GM18520 (cell line): ENCODE measurements at regions not wholly inside any gene's neighbourhood (a gene's known extent, or its start where the extent isn't known, plus 50 kb on each side); places are given as distances from the start of the nearest gene placed in this dataset.

Source experiments
- ATAC-seq: cut with Tn5 transposase; IDR thresholded peaks from one replicate; pipeline ENCODE4 v1.9.1; 2021; ENCODE audit not compliant: unreplicated experiment

DNA sequence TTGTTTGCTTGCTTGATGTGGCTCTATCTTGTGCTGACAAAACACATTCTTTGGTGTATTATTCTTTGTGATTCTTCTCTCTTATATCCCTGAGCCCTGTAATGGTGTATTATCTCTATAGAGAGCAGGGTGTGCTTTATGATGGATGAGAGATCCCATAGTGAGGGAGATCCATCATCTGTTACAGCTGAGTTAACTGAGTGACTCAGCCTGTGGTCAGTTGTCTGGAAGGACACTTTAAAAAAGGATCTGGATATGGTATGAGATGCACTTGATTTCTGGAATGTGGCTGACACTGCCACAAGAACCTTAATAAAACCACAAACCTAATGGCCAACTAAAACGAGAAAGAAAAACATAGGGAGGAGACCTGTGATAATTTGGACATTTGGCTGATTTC is 461.4 kb upstream of the SYT1 start:
- ATAC-seq: no peak

DNA sequence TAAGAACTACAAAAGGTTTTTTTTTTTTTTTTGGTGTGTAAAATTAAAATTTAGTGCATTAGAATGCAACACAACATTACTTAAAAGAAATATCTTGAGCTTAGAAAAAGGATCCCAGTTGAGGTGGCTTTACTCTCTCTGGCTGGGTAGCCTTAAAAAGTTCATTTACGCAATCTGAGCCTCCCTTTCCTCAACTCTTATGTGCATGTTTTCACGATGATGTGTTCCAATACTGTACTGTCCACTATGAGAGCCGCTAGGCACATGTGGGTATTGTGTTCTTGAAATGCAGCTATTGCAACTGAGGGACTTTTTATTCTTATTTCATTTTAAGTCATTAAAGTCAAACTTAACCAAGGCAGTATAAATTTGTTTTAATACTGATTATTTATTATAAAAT is 460.9 kb upstream of the SYT1 start:
- no peak for ATAC-seq

DNA sequence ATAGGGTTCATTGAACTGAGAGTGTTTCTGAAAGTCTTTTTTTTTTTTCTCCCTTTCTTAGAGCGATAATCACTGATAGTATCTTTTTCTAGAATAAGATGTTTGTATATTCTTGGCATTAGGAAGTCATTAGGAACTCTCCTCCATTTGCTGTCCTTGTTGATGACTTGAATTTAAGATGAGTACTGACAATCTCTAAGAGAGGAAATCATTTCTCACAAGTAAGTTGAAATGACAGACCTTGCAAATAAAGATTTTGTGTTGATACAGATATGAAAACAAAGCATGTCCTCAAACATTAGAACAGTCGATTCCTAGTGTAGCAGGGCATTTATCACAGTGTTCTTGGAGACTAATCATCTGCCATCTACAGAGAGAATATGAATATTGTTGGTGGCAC is 458.4 kb upstream of the SYT1 start:
- no peak for ATAC-seq

DNA sequence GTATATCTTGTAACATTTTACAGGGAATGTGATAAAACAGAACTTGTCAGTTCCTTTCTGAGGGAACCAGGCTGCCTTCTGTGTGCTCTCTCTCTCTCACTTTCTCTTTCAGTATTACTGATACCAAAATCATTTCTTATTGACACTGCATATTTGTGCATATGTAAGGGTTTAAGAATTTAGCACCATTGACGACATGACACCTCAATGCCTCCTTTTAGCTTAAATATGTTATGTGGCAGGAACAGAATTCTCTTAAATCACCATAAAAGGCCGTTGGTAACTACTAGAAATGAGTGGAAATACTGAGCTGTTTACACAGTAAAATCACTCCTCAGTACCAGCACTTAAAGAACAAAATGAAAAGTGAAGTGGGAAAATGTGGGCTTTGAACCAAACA is 457.7 kb upstream of the SYT1 start:
- peak; percentile 87 for ATAC-seq

DNA sequence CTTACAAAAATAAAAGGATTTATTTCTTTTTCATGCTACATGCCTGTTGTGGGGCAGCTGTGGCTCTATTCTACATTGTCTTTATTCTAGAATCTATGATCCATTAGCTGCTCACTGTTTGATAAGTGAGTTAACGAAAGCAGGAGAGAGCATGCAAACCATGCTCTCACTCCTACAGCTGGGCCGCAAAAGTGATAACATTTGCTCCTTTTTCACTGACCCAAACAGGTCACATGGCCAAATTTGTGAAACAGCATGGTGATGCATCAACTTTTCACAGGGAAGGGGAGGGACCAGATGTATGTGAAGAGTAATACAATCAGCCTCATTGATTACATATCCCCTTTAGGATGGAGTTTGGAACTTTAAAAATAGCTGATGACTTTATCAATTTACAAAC is 456.9 kb upstream of the SYT1 start:
- ATAC-seq: no peak

DNA sequence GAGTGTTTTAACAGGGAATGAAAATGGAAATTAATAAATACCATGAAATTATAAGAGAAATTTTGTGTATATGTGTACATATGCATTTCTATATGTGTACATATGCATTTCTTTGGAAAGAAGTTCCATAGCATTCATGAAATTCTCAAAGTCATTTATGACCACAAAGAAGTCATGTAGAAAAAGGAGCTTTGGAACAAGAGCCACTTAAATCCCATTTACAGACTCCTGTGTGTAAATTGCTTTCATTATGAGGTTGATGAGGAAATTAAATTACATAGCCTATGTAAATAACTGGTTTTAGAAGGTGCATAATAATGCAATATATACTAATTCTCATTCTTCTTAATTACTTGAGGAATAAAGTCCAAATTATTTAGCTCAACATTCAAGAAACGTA is 450.5 kb upstream of the SYT1 start:
- ATAC-seq: no peak

DNA sequence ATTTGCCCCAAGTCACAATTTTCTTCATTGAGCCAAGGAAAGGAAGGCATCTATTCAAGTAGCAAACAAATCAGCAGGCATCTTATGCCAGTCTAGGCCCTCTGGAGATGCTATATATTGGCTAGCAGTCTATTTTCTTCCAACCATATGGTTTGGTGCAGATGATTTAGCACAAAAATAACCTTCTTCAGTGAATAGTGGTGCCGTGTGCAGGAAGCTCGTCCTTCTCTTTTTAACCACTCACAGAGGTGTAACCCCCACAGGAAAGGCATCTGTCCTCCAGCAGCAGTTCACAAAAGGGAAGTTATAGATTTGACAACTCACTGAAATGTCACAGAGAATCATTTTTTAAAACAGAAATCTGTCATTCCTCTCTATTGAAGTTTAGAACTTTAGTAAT is 445.7 kb upstream of the SYT1 start:
- no peak for ATAC-seq

DNA sequence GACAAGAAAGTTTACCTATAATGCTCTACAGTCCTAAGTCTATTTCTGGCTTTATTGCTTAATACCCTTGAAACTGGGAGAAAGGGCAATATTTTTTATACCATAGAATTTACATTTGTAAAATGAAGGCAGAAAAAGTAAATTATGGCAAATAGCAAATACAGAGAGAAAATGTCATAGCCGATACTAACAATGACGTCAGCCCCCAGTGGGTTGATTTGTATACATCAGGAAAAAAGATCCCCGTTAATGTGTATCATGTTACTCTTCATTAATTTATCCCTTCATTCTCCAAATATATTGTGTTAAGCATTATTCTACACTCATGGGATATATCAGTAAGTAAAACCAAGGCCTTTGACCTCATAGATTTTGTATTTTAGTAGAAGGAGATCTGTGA is 445.1 kb upstream of the SYT1 start:
- no peak for ATAC-seq

DNA sequence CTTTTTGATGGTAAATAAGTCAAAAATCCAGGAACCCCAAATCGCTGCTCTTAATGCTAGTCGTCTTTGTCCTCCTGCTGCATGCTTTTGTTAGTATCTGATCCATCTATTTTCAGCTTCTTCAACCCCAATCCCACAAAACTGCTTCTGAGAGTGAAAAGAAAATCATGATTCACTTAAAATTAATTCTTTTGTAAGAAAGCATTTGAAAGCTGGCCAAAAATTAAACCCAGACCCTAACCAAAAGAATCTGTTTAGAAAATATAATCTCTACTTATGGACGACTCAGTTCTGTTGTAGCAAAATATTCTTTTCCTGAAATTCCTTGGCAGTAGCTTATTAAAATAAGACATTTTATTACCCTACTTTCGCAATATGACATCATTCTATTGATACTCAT is 443.6 kb upstream of the SYT1 start:
- ATAC-seq: no peak

DNA sequence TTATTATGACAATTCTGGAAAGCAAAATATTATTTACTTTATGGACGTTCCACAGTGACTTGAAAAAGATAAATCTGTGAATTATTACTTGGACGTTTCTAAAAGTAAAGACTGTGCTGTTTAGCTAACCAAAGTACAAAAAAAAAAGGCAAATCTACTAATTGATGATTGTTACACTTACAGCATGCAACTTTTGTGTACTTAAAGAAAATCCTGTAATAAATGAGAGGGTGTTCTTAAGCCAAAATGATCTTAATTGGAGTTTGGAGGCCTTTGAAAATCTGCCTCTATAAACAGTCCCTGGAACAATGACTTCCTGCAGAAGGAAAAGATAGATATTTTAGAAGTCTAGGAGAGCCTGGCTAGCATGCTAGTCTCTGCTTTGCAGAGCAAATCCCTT is 434.0 kb upstream of the SYT1 start:
- no peak for ATAC-seq

DNA sequence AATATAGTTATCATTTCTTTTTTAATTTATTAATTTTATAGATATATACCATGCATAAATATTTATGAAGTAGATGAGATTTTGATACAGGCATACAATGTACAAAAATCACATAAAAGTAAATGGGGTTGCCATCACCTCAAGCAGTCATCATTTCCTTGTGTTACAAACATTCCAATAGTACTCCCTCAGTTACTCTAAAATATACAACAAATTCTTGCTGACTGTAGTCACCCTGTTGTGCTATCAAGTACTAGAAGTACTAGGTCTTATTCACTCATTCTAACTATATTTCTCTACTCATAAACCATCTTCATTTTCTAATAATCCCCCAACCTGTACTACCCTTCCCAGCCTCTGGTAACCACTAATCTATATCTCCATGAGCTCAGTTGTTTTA is 432.6 kb upstream of the SYT1 start:
- ATAC-seq: no peak

DNA sequence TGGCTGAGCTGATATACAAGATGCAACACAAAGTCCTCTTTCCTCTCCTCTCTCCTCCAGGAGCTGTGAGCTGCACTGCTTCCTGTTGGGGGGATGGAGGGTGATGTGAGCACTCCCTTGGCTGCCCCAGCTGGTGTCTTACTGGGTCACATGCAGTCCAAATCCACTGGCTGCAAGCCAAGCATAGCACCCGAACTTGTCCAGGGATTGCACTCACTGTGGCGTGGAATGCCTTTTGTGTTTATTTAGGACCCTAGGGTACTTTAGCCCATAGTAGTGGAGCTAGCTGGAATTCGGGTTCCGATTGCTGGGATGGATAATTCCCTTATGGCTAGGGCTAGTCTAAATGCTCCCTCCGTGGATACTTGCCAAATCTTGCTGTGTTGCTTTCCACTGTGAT is 424.9 kb upstream of the SYT1 start:
- ATAC-seq: no peak

DNA sequence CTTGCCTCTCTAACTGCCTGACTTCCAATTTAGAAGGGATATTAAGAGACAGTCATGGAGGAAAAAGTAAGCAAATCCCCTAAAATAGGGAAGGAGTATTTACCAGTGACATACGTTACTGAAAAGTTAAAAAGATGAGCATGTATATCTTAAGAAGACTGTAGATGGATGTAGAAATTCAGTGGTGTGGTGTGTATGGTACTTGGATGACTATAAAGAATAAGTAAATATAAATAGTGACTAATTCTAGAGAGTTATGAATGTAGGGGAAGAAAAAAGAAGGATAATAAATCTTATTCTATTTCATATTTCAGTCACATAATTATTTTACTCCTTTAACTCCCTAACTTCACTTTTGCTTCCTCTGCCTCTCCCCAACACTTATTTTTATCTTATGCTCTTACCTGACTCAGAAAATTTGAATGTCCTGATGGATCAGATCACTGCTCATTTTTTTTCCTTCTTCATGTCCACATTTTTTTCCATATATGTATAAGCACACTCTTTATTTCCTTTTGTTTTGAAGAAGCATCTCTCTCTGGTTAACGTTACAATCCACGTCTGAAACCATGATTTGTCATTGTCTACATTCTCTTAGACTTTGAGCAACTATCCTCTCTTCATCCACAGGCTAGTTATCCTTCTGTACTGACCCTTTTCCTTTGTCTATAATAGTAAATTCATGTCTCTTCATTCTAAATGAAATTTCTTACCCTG is 422.7 kb upstream of the SYT1 start:
- no peak for ATAC-seq

DNA sequence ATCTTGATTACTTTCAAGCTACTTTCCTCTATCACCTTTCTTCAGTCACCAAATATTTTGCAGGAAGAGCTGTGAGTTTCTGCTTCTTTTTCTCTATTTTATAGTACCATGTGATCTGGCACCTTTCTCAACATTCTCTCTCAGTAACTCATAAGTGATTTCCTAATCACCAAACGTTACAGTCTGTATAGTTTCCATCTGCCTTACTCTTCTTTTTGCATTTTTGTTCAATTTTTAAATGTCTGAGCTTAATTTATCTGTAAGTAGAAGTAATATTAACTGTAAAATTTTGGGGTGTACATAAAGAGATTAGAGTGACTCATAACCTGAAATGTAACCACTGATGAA is 422.1 kb upstream of the SYT1 start:
- ATAC-seq: no peak

DNA sequence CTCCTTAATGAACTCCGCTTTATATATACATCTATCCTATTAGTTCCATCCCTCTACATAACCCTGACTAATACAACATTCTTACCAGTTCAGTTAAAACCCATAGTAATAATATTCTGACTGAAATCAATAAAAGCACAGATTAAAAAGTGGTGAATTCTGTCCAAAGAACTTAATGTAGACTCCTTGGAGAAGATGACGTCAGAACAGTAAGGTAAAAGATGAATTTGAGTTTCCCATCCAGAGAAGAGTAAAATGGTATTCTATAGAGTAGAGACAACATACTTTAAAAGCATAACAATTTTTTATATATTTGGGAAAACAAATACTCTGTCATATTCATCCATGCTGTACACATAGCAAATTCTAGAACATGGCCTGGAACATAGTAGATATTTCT is 418.0 kb upstream of the SYT1 start:
- ATAC-seq: no peak

DNA sequence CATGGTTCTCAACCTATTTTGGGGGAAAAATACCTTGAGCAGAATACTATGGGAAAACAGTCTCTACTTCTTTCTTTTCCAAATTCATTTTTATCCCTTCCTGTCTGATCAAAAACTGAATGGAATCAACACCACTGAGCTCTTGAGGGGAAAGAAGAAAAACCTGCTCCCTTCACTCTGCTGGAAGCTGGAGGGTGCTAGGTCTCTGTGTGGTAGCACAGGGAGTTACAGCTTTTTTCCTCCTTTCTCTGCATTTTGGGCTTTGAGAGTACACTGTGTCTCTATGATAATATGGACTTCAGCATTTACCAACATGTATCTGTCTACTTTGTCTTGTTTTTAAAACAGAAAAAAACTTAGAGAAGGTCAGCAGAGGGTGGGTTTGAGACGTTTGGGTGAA is 417.2 kb upstream of the SYT1 start:
- ATAC-seq: no peak

DNA sequence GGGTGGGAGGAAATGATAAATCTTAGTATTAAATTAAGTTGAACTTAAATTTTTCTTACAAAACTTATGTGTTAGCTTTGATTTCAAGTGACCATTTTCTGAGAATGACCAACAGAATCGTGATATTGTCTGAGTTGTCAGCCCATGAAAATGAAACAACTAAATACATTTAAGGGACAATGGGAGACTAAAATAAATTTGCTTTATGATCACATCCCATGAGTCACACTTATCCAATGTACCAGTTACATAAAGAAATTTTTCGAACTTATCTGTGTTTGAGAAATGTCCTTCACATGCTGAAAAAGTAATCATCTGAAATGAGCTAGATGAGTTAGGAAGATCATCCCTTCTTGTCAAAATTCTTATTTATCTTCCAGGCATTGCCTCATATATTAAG is 415.9 kb upstream of the SYT1 start:
- no peak for ATAC-seq

DNA sequence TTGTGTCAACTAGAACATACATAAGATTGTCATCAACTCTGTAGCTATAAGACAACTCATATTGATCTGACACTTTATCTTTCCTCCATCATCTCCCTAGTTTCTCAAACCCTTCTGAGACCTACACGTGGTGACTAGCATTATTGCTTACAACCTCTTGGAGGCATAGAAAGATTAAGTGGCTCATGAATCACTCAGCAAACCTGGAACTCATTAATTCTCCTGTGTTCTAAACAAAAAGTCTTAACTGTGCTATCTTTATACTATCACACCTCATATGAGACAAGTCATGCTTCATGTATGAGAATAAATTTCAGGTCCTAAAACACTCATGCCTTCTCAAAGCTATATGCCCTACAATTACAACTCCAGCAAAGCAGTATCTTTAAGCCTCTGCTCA is 408.6 kb upstream of the SYT1 start:
- ATAC-seq: no peak

DNA sequence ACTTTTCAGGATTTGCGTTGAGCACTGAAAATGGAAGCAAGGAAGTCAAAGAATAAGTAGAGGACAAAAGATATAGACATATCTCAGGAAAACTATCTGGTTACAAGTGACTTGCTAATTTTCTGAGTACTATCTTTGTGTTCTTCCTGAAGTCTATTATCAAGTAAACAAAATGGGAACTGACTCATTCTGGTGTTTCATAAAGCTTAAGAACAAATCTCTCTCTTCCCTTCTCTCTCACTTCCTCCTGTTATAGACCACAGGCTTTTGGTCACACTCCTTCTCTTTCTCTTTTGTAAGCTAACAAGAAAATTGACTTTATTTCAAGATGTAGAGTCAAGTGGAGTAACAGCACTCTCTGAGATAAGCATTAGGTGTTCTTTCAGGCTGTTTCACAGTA is 406.6 kb upstream of the SYT1 start:
- ATAC-seq: peak; percentile 99

DNA sequence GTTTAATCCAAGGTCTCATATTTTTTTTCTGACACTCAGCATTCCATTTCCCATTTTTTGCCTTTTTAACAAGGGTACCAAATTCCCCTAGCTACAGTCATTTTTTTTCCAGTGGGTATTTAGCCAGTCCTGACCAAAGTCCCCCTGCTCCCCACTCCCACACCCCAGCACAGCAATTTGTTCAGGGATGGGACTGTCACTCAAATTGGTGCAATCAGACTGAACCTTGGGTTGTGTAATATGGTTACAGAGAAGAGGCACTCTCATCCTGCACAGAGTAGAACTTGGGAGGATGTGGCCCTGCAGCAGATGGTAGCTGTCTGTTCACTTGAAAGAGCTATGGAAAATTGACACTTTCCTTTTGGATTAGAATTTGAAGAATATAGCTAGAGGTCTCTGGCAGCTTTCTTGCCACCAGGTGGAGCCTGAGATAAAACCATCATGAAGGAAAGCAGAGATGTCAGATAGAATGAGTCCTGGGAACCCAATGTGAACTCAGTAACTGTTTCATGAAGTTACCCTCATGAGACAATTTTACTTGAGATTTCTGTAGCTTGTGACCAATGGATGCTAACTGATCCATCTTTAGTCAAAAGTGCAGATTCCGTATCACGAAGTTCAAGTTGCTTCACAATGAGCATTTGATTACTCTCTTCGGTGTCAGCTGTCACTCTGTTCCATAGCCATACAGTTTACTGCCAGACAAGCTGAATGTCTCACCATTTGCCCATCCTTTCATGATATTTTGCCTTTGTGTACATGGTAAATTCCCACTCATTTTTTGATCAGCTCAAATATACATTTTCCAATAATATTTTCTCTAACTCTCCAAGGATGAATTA is 394.0 kb upstream of the SYT1 start:
- no peak for ATAC-seq

DNA sequence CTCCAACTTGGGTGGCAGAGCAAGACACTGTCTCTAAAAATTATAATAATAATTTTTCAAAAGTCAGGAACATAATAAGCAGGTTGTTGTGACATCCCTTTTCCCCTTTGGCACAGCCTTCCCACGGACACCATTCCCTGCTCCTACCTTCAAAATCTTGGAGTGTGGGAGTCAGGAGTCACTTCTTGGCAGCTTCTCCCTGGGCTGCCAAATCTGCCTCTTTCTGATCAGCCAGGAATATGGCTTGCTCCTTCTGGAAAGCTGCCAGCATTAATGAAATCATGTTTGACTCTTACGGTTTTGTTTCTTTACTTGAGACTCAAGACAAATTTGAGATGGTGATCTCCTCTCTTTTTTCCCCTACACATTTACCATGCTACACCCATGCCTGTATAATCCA is 391.4 kb upstream of the SYT1 start:
- no peak for ATAC-seq

DNA sequence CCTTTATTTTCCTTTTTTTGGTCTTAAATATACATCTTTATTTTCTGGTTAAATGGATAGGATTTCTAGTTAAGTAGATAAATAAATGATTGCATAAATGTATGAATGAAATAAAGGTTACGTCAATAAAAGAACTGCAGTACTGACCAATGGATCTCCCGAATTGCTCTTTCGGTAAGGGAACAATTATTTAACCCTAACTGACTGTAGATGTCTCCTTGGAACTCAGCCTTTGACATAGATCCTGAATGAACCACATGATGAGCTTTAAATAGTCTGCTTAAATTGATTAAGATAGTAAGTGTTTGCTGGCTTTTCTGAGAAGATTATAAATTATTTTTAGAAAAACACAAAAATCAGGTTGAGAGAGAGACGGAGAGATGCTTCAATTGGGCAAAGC is 391.0 kb upstream of the SYT1 start:
- ATAC-seq: no peak

DNA sequence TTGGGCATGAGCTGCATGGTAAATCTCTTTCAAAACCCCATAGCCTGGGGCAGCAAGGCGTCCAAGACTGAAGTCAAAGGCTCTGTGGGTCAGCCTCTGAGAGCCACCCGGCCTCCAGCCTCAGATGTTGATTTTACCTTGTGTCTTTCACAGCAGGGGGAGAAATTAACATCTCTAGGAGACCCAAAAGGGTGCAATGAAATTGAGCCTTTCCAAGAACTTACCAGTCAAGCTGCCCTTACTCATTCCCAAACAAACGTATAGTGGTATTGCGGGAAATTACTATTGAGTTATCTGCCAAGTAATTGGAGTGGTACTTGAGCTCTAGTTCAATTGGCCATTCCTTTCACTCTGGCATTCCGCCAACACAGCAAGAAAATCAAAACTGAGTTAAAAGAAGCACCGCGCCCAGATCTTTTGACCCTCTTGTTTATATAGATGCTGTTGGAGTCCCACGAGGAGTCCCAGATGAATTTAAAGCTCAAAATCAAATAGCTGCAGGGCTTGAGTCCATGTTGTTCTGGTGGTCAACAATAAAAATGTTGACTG is 380.7 kb upstream of the SYT1 start:
- no peak for ATAC-seq
